ENCODE measurements at regions not wholly inside any gene's neighbourhood (a gene's known extent, or its start where the extent isn't known, plus 50 kb on each side); places are given as distances from the start of the nearest gene placed in this dataset.
"Not testable (repeated sequence)": the region's sequence is repeated elsewhere in the genome, so short reads cannot be mapped to it uniquely, and the experiment has no call there.

- no peak for DNase-seq (ENCODE audit: low read depth in 1 of 2, low spot score in 1 of 2)
These were observed 97.2 kb downstream of the NOG start for GRCh38 chr17:56690441-56691291.

- no peak for DNase-seq (ENCODE audit: low read depth in 1 of 2, low spot score in 1 of 2)
These were observed 101.3 kb downstream of the NOG start for GRCh38 chr17:56694825-56695224.

GRCh38 chr17:56697190-56697589 lies 103.7 kb downstream of the NOG start:
- no peak for DNase-seq (ENCODE audit: low read depth in 1 of 2, low spot score in 1 of 2)

GRCh38 chr17:56699186-56699894 lies 105.8 kb downstream of the NOG start:
- DNase-seq (ENCODE audit: low read depth in 1 of 2, low spot score in 1 of 2) = no peak

GRCh38 chr17:56700919-56701420 lies 107.5 kb downstream of the NOG start:
- no peak for DNase-seq (ENCODE audit: low read depth in 1 of 2, low spot score in 1 of 2)

GRCh38 chr17:56707312-56708219 lies 114.1 kb downstream of the NOG start:
- DNase-seq (ENCODE audit: low read depth in 1 of 2, low spot score in 1 of 2) = no peak

- no peak for DNase-seq (ENCODE audit: low read depth in 1 of 2, low spot score in 1 of 2)
These were observed 114.7 kb downstream of the NOG start for GRCh38 chr17:56708220-56708558.

GRCh38 chr17:56708670-56709410 lies 115.3 kb downstream of the NOG start:
- DNase-seq (ENCODE audit: low read depth in 1 of 2, low spot score in 1 of 2) = no peak

GRCh38 chr17:56710986-56711385 lies 117.5 kb downstream of the NOG start:
- DNase-seq (ENCODE audit: low read depth in 1 of 2, low spot score in 1 of 2) = no peak

GRCh38 chr17:56715613-56716357 lies 117.9 kb downstream of the C17orf67 start:
- peak; percentile 40 to 43 for DNase-seq (ENCODE audit: low read depth in 1 of 2, low spot score in 1 of 2)

GRCh38 chr17:56717471-56717870 lies 116.2 kb downstream of the C17orf67 start:
- DNase-seq (ENCODE audit: low read depth in 1 of 2, low spot score in 1 of 2) = no peak

GRCh38 chr17:56718515-56718914 lies 115.2 kb downstream of the C17orf67 start:
- DNase-seq (ENCODE audit: low read depth in 1 of 2, low spot score in 1 of 2) = no peak

GRCh38 chr17:56723421-56723820 lies 110.3 kb downstream of the C17orf67 start:
- no peak for DNase-seq (ENCODE audit: low read depth in 1 of 2, low spot score in 1 of 2)

GRCh38 chr17:56724664-56725063 lies 109.1 kb downstream of the C17orf67 start:
- DNase-seq (ENCODE audit: low read depth in 1 of 2, low spot score in 1 of 2) = no peak

- DNase-seq (ENCODE audit: low read depth in 1 of 2, low spot score in 1 of 2) = no peak
These were observed 108.6 kb downstream of the C17orf67 start for GRCh38 chr17:56725144-56725543.

- DNase-seq (ENCODE audit: low read depth in 1 of 2, low spot score in 1 of 2) = no peak
These were observed 105.7 kb downstream of the C17orf67 start for GRCh38 chr17:56727876-56728617.

- not testable (repeated sequence) for DNase-seq (ENCODE audit: low read depth in 1 of 2, low spot score in 1 of 2)
These were observed 102.6 kb downstream of the C17orf67 start for GRCh38 chr17:56731096-56731495.

GRCh38 chr17:56733833-56734232 lies 99.9 kb downstream of the C17orf67 start:
- no peak for DNase-seq (ENCODE audit: low read depth in 1 of 2, low spot score in 1 of 2)

- no peak for DNase-seq (ENCODE audit: low read depth in 1 of 2, low spot score in 1 of 2)
These were observed 97.9 kb downstream of the C17orf67 start for GRCh38 chr17:56735842-56736241.
